ENCODE measurements at regions not wholly inside any gene's neighbourhood (a gene's known extent, or its start where the extent isn't known, plus 50 kb on each side); places are given as distances from the start of the nearest gene placed in this dataset.

DNA sequence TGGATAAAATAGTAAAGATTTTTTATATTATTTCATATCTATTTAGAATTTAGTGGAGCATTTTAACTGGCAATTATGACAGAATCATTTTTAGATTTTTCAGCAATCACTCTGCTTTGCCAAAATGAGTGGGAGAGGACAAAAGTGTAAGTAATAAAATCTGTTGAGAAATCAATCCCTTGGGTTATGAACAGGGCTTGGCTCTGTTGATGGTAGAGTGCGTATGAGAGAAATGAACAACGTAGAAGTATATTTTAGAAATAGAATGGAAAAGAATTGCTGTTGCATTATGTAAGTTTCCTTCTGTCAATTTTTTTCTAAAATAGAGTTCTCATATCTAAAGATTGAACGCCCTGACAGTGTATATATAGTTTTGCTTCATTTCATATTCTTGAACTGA lies 154.1 kb upstream of the PRDM9 start:
- no peak for FAIRE-seq

DNA sequence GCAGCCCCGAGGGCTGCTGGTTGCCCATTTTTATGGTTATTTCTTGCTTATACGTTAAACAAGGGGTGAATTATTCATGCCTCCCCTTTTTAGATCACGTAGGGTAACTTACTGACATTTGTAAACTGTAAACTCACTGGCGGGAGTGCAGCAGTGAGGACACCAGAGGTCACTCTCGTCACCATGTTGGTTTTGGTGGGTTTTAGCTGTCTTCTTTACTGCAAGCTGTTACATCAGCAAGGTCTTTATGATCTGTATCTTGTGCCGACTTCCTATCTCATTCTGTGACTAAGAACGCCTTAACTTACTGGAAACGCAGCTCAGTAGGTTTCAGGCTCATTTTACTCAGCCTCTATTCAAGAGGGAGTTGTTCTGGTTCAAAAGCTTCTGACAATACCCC lies 155.0 kb upstream of the PRDM9 start:
- no peak for FAIRE-seq

DNA sequence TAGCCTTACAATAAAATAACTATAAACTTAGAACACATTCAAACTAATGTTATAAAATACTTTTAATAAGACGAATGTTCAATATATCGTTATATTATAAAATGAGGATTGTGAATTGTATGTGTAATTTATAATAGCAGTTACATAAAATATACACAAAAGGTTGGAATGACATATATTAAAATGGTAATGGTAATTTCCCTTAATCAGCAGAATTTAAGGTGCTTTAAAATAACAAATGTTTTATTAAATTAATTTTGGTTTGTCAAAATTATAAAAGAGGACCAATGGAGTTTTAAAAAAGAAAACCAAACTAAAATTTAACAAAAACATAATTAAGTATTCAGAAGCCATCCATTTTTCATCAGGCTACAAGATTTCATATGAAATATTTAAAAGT lies 164.3 kb upstream of the PRDM9 start:
- no peak for FAIRE-seq

DNA sequence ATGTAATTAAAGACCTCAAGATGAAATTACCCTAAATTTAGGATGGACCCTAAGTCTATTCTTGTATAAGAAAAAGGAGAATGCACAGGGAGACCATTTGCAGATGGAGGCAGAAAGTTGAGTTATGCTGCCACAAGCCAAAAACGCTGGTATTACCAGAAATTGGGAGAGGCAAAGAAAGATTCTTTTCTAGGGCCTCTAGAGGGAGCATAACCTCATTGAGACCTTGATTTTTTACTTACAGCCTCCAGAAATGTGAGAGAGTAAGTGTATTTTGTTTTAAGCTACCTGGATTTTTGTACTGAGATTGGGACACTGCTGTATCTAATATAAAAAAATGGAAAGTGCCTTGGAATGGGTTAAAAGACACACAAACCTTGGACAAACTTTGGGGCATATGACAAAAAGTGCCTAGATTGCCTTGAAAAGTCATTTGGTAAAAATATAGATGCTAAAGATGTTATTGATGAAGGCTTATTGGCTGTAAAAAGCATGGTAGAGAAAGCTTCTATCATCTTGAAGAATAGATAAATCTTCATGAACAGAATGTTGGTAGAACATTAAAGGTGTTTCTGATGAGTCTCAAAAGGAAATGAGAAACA lies 174.7 kb upstream of the PRDM9 start:
- FAIRE-seq = no peak

DNA sequence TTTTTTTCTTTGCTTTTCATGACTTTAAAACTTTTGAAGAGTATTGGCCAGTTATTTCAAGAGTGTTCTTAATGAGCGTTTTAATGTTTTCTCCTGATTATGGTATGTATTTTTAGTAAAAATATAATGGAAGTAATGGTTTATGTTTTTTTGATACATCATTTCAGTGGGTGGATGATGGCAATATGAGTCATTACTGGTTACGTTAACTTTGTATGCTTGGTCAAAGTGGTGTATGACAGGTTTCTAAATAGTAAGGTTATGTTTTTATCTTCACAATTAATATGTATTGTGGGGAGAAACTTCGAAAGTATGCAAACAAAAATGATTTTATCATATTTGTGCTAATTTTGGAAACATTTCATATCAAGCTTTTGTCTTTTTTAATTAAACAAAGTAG lies 176.7 kb upstream of the PRDM9 start:
- no peak for FAIRE-seq

DNA sequence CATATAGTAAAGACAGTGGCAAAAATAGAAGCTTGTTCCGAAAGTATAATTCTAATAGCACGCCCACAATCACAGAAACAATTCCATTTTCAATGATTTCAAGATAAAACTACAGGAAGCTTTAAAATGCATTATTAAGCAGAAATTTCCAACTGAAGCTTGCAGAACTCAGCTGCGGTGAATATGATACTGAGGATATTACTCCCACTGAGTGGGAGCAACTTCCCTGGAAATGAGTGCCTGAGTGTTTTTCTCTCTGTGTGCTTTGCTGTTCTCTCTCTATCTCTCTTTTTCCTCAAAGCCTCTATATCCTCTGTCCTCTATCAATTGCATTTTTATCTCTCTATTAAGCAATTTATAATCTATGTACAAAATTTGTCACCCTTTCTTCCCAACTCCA lies 187.5 kb upstream of the PRDM9 start:
- FAIRE-seq = no peak

DNA sequence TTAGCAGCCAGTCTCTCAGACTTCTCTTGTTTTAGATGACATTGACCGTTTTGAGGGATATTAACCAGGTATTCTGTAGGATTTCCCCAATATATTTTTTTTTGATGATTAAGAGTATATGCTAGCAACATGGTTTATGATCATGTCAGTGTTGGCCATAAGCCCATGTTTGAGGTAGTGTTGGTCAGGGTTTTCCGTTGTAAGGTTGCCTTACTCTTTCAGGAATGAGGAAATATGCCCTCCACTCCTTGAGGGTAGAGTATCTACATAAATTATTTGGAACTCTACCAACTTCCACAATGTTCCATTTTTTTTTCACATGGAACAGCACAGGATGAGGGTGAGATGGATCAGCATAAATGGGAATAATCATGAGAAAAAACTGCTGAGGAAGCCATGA lies 188.4 kb upstream of the PRDM9 start:
- FAIRE-seq = no peak

DNA sequence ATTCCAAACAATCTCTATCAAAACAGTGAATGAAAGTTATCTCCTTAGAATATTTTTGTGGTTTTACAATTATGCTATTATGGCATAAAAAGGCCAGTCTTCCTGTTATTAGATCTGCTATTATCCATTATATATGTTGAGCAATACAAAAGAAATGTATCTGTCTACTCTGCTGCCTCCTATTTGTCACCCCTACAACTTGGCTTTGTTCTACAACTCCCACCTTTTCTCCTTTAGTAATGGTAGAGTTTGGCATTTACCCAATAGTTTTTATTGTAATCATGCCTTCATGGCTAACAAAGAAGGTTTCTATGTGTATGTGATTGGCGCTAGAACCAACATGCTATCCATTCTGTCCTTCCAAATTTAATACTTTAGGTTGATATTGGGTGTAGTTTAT lies 189.2 kb upstream of the PRDM9 start:
- FAIRE-seq = no peak

DNA sequence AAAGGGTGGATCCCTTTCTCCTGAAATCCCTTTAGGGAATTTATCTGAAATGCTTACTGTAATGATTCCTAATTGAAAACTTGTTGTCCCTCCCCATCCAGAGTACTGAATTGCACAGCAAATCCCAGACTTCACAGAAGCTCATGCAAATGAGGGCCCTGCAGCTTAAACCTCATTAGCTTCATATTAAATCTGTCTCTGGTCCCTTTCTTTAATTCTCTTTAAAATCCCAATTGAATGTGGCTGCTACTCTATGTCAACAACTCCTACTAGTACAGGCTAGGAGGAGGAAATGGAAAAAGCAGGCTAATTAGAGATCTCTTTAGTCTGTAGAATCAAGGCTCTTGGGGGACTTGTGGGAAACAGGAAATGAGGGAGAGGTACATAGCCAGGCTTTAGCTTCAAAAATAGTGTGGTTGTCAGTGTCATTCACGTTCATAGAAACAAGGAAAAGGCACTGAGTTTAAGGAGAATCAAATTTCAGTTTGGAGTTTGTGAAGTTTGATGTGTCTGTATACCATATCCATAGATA lies 191.3 kb upstream of the PRDM9 start:
- no peak for FAIRE-seq

DNA sequence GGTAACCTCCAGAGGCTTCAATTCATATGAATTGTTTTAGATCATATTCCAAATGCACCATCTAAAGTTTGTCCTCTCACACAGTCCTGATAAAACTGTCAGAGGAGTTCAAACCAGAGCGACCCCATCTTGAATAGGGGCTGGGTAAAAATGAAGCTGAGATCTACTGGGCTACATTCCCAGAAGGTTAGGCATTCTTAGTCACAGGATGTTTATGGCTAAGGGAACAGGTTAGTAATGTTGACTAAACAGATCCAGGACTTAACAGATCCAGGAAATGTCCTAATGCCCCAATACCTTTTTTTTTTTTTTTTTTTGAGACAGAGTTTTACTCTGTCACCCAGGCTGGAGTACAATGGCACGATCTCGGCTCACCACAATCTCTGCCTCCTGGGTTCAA lies 192.6 kb upstream of the PRDM9 start:
- FAIRE-seq = no peak

DNA sequence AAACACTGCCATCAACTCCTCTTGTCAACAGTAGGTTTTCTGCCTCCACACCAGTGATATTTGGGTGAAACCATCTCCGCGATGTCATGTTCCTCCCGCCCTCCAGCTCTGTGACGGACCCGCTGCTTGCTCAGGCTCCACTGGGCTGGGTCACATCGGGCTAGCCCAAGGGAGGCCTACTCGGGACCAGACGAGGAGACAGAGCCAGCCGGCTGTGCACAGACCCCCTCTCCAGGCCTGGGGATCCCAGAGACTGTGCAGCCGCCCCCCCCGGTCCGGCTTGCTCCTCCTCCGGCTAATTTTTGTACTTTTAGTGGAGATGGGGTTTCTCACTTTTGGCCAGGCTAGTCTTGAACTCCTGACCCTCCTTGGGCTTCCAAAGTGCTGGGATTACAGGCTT lies 202.4 kb upstream of the PRDM9 start:
- FAIRE-seq = no peak

DNA sequence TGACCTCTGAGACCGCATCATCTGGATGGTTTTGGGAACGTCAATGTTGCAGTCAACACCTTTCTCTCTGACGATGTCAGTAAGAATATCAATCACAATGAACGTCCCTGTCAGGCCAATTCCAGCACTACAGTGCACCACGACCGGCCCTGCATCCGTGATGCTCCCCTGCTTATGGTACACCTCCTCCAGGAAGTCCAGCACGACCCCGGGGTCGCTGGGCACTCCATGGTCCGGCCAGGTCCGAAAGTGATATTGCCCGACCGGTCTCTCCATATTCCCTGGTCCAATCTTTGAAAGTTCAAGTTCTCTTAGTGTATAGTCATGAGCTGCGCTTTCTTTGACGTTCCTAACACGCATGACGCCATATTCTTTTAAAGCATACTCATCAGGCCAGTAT lies 203.6 kb upstream of the PRDM9 start:
- no peak for FAIRE-seq

DNA sequence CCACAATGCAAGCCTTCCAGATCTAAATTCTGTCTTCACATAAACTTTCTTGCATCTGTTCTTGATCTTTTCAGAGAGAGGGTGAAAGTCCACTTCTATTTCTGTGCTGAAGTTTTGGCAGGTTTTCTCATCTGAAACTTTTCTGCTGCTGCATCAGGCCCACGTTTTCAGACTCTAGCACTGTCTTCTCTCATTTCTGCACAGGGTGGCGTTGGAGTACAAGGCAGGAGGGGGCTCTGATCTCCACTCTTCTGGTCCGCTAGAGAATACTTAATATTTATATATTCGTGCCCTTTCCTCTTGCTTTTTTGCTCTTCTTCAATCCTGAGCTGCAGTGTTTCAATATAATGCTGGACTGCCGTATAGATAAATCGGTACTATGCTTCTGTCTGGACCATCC lies 204.0 kb upstream of the PRDM9 start:
- FAIRE-seq = no peak

DNA sequence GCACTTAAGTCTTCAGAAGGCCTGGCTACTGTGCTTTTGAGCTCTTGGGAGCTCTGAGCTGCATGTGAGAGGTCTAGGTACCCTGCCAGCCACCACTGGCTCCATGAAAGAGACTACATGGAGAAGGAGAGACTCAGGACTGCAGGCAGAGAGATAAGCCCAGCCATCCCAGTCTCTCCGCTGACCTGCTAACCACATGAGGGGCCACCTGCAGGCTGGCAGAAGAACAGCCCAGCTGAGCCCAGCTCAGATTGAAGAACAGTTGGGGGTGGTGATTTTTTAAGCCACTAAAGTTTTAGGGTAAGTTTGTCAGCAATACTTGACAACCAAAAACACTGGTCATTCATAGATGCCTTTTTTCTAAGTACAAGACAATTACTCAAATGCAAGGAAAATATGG lies 205.0 kb upstream of the PRDM9 start:
- FAIRE-seq = no peak

DNA sequence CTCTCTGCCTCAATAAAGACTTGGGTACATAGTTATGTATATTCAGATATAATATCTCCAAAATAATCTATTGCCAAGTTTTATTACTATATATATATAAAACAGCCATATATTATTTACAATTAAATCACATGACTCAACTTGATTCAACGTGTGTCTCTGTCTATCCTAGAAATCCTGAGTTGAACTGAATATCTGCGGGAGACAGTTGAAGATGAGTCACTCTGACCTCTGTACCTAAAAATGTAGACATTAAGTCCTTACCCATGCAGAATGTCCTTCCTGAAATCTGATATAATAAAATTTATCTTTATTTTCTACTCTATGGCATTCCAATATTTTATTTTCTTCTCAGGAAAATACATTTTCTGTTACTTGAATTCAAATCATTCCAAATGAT lies 218.2 kb upstream of the PRDM9 start:
- FAIRE-seq = no peak

DNA sequence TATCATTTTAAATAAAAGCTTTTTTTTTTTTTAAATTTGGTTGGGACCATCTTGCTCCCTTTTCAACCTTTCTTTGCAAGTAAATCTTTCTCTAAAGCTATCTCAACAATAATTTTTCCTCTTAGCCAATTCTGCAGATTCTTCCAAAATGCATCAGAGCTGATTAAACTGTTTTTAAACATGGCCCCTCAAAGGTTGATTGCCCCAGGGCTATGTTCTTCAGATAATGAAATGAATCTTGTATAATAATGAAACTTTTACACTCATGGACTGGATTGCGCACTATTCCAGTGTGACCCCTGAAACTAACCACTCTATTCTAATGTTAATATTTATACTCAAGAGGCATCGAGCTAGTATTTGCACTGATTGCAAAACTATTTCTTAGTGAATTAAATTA lies 222.8 kb upstream of the PRDM9 start:
- FAIRE-seq = no peak

DNA sequence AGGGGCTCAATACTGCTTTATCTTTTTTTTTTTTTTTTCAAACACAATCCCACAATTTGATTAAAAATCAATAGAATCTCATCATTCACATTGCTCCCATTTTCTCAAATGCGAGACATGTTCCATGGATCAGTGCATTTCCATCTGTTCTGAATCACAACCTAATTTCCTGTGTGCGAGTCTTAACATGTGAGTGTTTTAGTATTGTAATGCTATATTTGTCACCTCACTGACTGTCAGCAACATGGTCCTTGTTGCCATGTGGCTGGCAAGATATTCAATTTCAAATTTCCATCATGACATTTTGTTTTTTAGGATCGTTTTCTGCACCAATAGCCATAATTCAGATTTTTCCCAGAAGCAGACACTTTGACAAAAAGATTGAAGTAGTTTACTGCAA lies 233.2 kb upstream of the PRDM9 start:
- no peak for FAIRE-seq

DNA sequence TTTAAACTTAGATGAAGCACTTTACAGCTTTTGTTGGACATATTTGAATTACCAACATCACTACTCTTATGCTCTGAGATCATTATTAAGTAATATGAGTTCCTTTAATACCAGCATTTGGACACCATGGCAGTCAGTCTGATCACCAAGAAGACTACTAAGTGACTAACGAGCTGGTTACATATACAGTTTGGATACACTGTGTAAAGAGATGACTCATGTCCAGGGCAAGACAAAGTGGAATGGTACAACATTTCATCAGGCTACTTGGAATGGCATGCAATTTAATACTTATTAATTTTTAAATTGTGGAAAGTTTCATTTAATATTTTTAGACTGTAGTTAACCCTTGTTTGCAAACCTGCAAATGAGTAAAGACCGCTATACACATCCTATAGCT lies 237.4 kb upstream of the PRDM9 start:
- no peak for FAIRE-seq

DNA sequence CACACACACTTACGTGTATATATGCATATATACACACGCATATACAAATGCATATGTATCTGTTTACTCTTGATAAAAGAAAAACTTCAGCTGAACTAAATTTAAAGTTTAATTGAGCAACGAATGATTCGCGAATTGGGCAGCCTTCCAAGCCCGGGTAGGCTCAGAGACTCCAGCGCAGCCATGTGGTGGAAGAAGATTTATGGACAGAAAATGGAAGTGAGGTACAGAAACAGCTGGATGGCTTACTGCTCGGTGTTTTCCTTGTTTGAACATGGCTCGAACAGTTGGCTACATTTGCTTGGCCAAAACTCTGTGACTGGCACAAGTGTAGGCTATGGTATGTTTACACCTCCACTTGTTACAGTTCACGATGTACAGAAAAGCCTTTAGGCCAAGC lies 239.3 kb upstream of the PRDM9 start:
- FAIRE-seq = no peak

DNA sequence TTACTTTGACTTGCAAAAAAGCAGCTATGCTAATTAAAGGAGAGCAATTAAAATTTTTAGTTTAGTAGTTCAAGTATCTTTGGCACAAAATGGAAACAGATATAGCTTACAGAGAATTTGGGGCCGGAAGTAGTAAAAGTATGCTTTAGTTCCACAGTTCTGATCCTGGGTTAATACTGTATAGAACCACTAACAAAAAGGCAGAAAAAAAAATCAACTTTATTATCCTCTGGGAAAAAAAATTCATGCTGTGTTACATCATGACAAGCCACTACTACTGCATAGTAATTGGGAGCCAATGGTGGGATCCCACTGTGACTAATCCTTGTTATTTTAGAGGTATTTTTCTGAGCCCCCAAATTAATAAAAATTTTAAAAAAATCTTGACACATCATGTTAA lies 246.8 kb upstream of the PRDM9 start:
- FAIRE-seq = no peak

DNA sequence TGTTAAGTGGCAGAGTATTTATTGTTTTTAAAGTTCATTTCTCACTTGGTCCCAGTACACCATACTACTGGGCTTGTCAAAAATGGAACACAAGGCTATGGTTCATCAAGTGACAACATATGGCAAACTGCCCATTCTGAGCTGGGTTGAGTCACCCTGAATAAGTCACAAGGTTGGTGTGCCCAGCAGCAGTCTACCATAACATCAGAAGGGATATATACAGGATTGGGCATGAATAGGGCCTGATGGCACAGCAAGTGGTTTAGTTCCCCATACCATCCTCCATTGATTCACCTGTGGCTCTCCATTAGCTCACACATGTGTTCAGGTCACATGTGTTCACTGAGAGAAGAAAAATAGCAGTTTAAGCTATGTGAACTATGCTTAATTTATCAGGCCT lies 249.8 kb upstream of the PRDM9 start:
- no peak for FAIRE-seq

DNA sequence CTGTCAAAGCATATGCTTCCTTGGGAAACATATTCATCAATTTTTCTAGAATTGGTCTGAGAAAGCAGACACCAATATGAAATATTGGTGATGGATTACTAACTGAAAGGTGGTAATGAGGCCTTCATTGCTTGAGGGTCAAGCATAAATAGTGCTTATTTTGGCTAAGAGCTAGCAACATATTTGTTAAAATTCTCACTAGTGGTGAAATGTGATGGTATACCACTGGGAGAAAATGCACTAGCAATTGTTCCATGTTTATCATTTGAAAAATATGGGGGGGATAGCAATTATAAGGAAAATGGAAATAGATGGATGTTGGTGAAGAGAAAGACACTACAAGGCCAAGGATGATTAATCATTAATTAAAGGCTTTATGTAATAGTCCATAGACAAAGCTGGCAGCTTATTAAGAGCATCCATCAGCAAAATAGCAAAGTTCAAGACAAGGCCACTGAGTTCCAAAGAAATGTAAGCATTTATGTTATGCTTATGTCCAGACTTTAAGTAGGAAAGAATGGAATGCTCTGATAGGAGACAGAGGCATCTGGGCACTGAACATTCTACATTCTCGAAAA lies 253.7 kb upstream of the PRDM9 start:
- FAIRE-seq = no peak

DNA sequence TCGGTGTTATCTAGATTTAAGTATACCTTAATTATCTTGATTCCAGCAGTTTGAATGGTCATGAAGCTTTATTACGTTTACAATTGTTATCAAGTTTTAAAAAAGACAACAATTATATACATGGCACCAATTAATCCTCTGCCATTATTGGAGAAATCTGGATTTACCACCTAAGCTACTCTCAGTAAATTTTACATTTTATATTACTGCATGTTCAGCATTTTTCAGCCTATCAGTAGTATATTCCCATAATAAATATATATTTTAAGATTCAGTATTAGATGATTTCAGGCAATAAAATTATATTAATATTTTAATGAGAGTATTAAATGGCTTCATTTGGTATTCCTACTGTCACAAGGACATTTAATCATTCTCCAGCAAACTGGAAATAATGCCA lies 264.5 kb upstream of the PRDM9 start:
- no peak for FAIRE-seq

DNA sequence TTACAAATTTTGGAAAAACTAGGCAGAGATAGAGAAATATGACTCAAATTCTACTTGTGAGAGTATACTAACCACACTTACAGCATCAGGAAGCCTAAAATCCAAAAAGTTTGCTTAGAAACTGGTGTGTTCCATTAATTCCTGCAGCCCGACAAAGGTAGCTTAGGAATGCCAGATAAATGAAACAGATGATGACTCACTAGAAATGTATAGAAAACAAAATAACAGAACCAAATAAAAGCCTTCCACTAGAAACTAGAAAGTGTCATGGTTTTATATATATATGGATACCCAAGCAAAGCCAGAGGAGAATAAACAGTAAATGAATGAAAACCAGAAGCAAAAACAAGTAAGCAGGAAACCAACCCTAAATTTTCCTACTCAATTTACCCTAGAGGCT lies 272.2 kb upstream of the PRDM9 start:
- no peak for FAIRE-seq

DNA sequence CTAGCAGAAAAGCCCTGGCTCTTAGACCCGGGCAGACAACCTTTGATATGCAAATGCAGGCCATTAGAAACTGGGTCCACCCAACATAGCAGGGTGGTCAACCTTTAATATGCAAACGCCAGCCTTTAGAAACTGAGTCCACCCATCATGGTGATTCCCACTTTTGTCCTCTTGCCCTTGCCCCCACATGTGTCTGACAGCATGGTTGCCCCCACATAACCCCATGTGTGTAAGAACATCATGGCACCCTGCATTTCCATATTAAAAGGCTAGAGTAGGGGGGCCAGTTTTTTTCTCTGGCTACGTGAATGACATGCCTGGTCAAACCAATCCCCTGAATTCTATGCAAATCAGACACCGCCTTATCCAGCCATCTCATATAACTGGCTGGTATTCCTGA lies 273.2 kb upstream of the PRDM9 start:
- FAIRE-seq = no peak
